ENCODE measurements at regions not wholly inside any gene's neighbourhood (a gene's known extent, or its start where the extent isn't known, plus 50 kb on each side); places are given as distances from the start of the nearest gene placed in this dataset.

GRCh38 chr7:121575194-121575765, 179.2 kb upstream of the FAM3C start:
- H3K4me3 ChIP-seq (ENCODE audit: low read depth, low read length) = no peak overlapping the region

- H3K4me3 ChIP-seq (ENCODE audit: low read depth, low read length) = no peak overlapping the region
These were observed 178.0 kb upstream of the FAM3C start for GRCh38 chr7:121574109-121574508.

GRCh38 chr7:121572615-121573014, 176.5 kb upstream of the FAM3C start:
- no peak overlapping the region for H3K4me3 ChIP-seq (ENCODE audit: low read depth, low read length)

- no peak overlapping the region for H3K4me3 ChIP-seq (ENCODE audit: low read depth, low read length)
These were observed 174.3 kb upstream of the FAM3C start for GRCh38 chr7:121570365-121570764.

- H3K4me3 ChIP-seq (ENCODE audit: low read depth, low read length) = no peak overlapping the region
These were observed 167.1 kb upstream of the FAM3C start for GRCh38 chr7:121563177-121563576.

- H3K4me3 ChIP-seq (ENCODE audit: low read depth, low read length) = no peak overlapping the region
These were observed 166.2 kb upstream of the FAM3C start for GRCh38 chr7:121562259-121562658.

- H3K4me3 ChIP-seq (ENCODE audit: low read depth, low read length) = no peak overlapping the region
These were observed 165.6 kb upstream of the FAM3C start for GRCh38 chr7:121561717-121562116.

- H3K4me3 ChIP-seq (ENCODE audit: low read depth, low read length) = no peak overlapping the region
These were observed 164.3 kb upstream of the FAM3C start for GRCh38 chr7:121560267-121560990.

GRCh38 chr7:121558288-121558687, 162.2 kb upstream of the FAM3C start:
- H3K4me3 ChIP-seq (ENCODE audit: low read depth, low read length) = no peak overlapping the region

GRCh38 chr7:121557034-121557892, 161.2 kb upstream of the FAM3C start:
- no peak overlapping the region for H3K4me3 ChIP-seq (ENCODE audit: low read depth, low read length)

GRCh38 chr7:121555558-121555957, 159.4 kb upstream of the FAM3C start:
- no peak overlapping the region for H3K4me3 ChIP-seq (ENCODE audit: low read depth, low read length)

- H3K4me3 ChIP-seq (ENCODE audit: low read depth, low read length) = no peak overlapping the region
These were observed 151.5 kb upstream of the FAM3C start for GRCh38 chr7:121547544-121548092.

GRCh38 chr7:121546632-121547543, 150.8 kb upstream of the FAM3C start:
- H3K4me3 ChIP-seq (ENCODE audit: low read depth, low read length) = no peak overlapping the region

GRCh38 chr7:121545418-121545817, 149.3 kb upstream of the FAM3C start:
- H3K4me3 ChIP-seq (ENCODE audit: low read depth, low read length) = no peak overlapping the region

- H3K4me3 ChIP-seq (ENCODE audit: low read depth, low read length) = no peak overlapping the region
These were observed 148.6 kb upstream of the FAM3C start for GRCh38 chr7:121544726-121545125.

GRCh38 chr7:121544238-121544637, 148.1 kb upstream of the FAM3C start:
- H3K4me3 ChIP-seq (ENCODE audit: low read depth, low read length) = no peak overlapping the region

GRCh38 chr7:121541457-121541856, 145.3 kb upstream of the FAM3C start:
- no peak overlapping the region for H3K4me3 ChIP-seq (ENCODE audit: low read depth, low read length)

GRCh38 chr7:121540138-121540537, 144.0 kb upstream of the FAM3C start:
- H3K4me3 ChIP-seq (ENCODE audit: low read depth, low read length) = no peak overlapping the region

GRCh38 chr7:121537031-121537430, 140.9 kb upstream of the FAM3C start:
- no peak overlapping the region for H3K4me3 ChIP-seq (ENCODE audit: low read depth, low read length)

Data from iPS-11a (cell line).